ENCODE measurements at regions not wholly inside any gene's neighbourhood (a gene's known extent, or its start where the extent isn't known, plus 50 kb on each side); places are given as distances from the start of the nearest gene placed in this dataset.

GRCh38 chr18:54777118-54777791 is 51.0 kb upstream of the RAB27B start:
- TF ChIP-seq, protein P1, sequence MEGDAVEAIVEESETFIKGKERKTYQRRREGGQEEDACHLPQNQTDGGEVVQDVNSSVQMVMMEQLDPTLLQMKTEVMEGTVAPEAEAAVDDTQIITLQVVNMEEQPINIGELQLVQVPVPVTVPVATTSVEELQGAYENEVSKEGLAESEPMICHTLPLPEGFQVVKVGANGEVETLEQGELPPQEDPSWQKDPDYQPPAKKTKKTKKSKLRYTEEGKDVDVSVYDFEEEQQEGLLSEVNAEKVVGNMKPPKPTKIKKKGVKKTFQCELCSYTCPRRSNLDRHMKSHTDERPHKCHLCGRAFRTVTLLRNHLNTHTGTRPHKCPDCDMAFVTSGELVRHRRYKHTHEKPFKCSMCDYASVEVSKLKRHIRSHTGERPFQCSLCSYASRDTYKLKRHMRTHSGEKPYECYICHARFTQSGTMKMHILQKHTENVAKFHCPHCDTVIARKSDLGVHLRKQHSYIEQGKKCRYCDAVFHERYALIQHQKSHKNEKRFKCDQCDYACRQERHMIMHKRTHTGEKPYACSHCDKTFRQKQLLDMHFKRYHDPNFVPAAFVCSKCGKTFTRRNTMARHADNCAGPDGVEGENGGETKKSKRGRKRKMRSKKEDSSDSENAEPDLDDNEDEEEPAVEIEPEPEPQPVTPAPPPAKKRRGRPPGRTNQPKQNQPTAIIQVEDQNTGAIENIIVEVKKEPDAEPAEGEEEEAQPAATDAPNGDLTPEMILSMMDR (IDR thresholded peaks at IDR 0.05) = no peak
- DNase-seq = no peak
- no peaks in the 10 kb centered on the region for H3K4me1 ChIP-seq
- H3K4me3 ChIP-seq = no peak overlapping the region
- no peak overlapping the region for H3K27ac ChIP-seq
- no peaks in the 10 kb centered on the region for H3K36me3 ChIP-seq
- no peaks in the 10 kb centered on the region for H3K27me3 ChIP-seq
- intact Hi-C loops (cut with DNase I; ENCODE audit: low total_unique reads) = no loop called here
- no peaks in the 10 kb centered on the region for H3K9me3 ChIP-seq

DNA sequence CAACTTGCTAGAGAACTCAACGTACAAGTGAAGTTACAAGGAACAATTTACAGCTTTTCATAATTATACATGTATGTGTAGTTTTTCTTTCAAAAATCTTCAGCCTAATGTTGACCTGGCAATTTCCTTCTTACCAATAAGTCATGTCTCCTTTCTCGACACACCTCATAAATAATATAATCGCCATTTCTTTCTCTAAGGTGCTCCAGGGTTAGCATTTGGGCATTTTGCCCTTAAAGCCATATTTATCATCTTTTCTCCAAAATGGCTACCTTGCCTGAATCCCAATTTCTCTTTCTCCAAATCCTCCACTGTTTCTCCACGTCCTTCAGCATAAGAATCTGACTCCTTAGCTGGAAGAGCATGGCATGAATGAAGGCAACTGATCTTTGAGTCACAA is 50.3 kb upstream of the RAB27B start:
- TF ChIP-seq, protein P1 (IDR thresholded peaks at IDR 0.05) = no peak
- Histone ChIP-seq H3K4me3 (no peak overlapping the region), H3K27me3 (no peaks in the 10 kb centered on the region), H3K9me3 (no peaks in the 10 kb centered on the region), H3K36me3 (no peaks in the 10 kb centered on the region), H3K27ac (no peak overlapping the region), H3K4me1 (no peaks in the 10 kb centered on the region)
- DNase-seq = no peak
- intact Hi-C loops (cut with DNase I; ENCODE audit: low total_unique reads) = no loop called here

Data from tibial artery (tissue), 4 donors.